GF-D8 (cell line): ENCODE measurements at regions not wholly inside any gene's neighbourhood (a gene's known extent, or its start where the extent isn't known, plus 50 kb on each side); places are given as distances from the start of the nearest gene placed in this dataset.
"Not testable (repeated sequence)": the region's sequence is repeated elsewhere in the genome, so short reads cannot be mapped to it uniquely, and the experiment has no call there.

ENCODE experiments used
- DNase-seq: peaks from one replicate; lab custom pipeline; 2025; lab: John Stamatoyannopoulos, UW

GRCh38 chr1:29939079-29939478 is 702.8 kb downstream of the PTPRU start:
- DNase-seq, result no peak

- DNase-seq, result no peak
Observed at GRCh38 chr1:29937356-29937755, 701.0 kb downstream of the PTPRU start.

GRCh38 chr1:29936031-29936544 is 699.8 kb downstream of the PTPRU start:
- DNase-seq, result no peak

- no peak for DNase-seq
Observed at GRCh38 chr1:29934255-29934772, 698.0 kb downstream of the PTPRU start.

- no peak for DNase-seq
Observed at GRCh38 chr1:29933067-29933466, 696.7 kb downstream of the PTPRU start.

- DNase-seq, result no peak
Observed at GRCh38 chr1:29932626-29933025, 696.3 kb downstream of the PTPRU start.

GRCh38 chr1:29931477-29932175 is 695.3 kb downstream of the PTPRU start:
- no peak for DNase-seq

GRCh38 chr1:29925058-29925457 is 688.7 kb downstream of the PTPRU start:
- no peak for DNase-seq

GRCh38 chr1:29924017-29924431 is 687.7 kb downstream of the PTPRU start:
- DNase-seq, result no peak

GRCh38 chr1:29921741-29922140 is 685.4 kb downstream of the PTPRU start:
- DNase-seq, result no peak

GRCh38 chr1:29920784-29921183 is 684.5 kb downstream of the PTPRU start:
- DNase-seq, result no peak

GRCh38 chr1:29920316-29920715 is 684.0 kb downstream of the PTPRU start:
- DNase-seq, result no peak

GRCh38 chr1:29919041-29919440 is 682.7 kb downstream of the PTPRU start:
- DNase-seq, result not testable (repeated sequence)

- DNase-seq, result no peak
Observed at GRCh38 chr1:29916656-29917369, 680.5 kb downstream of the PTPRU start.

GRCh38 chr1:29914936-29915335 is 678.6 kb downstream of the PTPRU start:
- DNase-seq, result no peak

- peak; percentile 3 for DNase-seq
Observed at GRCh38 chr1:29912425-29912824, 676.1 kb downstream of the PTPRU start.

- no peak for DNase-seq
Observed at GRCh38 chr1:29909962-29910361, 673.6 kb downstream of the PTPRU start.

- DNase-seq, result no peak
Observed at GRCh38 chr1:29907596-29907995, 671.3 kb downstream of the PTPRU start.

- DNase-seq, result no peak
Observed at GRCh38 chr1:29906927-29907326, 670.6 kb downstream of the PTPRU start.

- no peak for DNase-seq
Observed at GRCh38 chr1:29903548-29904166, 667.3 kb downstream of the PTPRU start.

- no peak for DNase-seq
Observed at GRCh38 chr1:29901624-29902325, 665.5 kb downstream of the PTPRU start.

GRCh38 chr1:29900712-29901111 is 664.4 kb downstream of the PTPRU start:
- no peak for DNase-seq
